ENCODE measurements at regions not wholly inside any gene's neighbourhood (a gene's known extent, or its start where the extent isn't known, plus 50 kb on each side); places are given as distances from the start of the nearest gene placed in this dataset.
"Not testable (repeated sequence)": the region's sequence is repeated elsewhere in the genome, so short reads cannot be mapped to it uniquely, and the experiment has no call there.

DNA sequence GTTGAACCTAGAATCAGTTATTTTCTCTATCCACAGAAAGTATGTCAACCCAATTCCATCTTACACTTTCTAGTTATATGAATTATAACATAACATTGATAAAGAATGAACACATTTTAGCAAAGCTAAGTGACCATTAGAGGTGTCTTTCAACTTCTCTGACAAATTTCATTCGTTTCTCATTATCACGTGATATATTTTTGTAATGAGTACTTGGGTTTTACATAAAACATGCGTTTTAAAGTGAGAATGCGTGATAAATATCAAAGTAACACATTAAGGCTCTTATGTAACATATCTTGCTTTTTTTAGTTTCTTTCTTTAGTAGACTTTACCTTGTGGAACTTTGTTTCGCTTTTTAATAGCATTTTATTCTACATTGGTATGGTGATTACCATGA lies 1715.1 kb upstream of the IGFBP7 start:
- Histone ChIP-seq H2BK5ac (ENCODE audit: insufficient read length, low read length) (no peak overlapping the region), H3K56ac (ENCODE audit: insufficient read length, low read depth, low read length) (no peak overlapping the region), H3K9ac (ENCODE audit: extremely low read depth, insufficient read length, low read length) (no peak overlapping the region), H3K14ac (ENCODE audit: insufficient read depth, low read length) (no peak overlapping the region), H3K27ac (ENCODE audit: insufficient read length, low read depth, low read length) (no peak overlapping the region), H3K79me1 (ENCODE audit: insufficient read depth, low read depth, low read length, poor library complexity, severe bottlenecking) (no peaks in the 10 kb centered on the region), H3K79me2 (ENCODE audit: insufficient read depth, low read length) (no peaks in the 10 kb centered on the region), H3K4me2 (ENCODE audit: insufficient read depth, insufficient read length, low read length) (no peak overlapping the region), H3K4me1 (ENCODE audit: insufficient read depth, low read length) (no peaks in the 10 kb centered on the region), H4K91ac (ENCODE audit: insufficient read length, low read depth, low read length) (no peak overlapping the region), H2BK120ac (ENCODE audit: low read depth, low read length, poor library complexity, severe bottlenecking) (no peak overlapping the region), H3T11ph (ENCODE audit: low read length) (no peak overlapping the region), H4K8ac (replicated peaks; ENCODE audit: insufficient read length, low read depth, low read length) (no peak overlapping the region), H3K27me3 (ENCODE audit: insufficient read depth, low read length) (no peaks in the 10 kb centered on the region), H2AFZ (ENCODE audit: low read length) (no peak overlapping the region), H4K20me1 (ENCODE audit: control insufficient read depth, insufficient read depth, insufficient read length) (no peaks in the 10 kb centered on the region), H3K23me2 (ENCODE audit: insufficient read length, low read depth, low read length, poor library complexity, severe bottlenecking) (no peaks in the 10 kb centered on the region), H2BK12ac (ENCODE audit: insufficient read length, low read depth, low read length) (no peak overlapping the region), H3K23ac (ENCODE audit: insufficient read length, low read depth, low read length) (no peak overlapping the region), H3K4ac (ENCODE audit: low read depth, low read length) (no peak overlapping the region), H2BK20ac (ENCODE audit: low read depth, low read length, poor library complexity, severe bottlenecking) (no peak overlapping the region), H2AK5ac (ENCODE audit: insufficient read length, low read length) (no peak overlapping the region), H2BK15ac (ENCODE audit: low read depth, low read length) (no peak overlapping the region), H4K5ac (ENCODE audit: insufficient read length, low read depth, low read length) (no peak overlapping the region), H3K18ac (ENCODE audit: insufficient read length, low read depth, low read length) (no peak overlapping the region), H3K9me3 (ENCODE audit: control insufficient read depth, low read depth, low read length) (no peaks in the 10 kb centered on the region)
- H3K4me1 Mint-ChIP-seq = peaks cover 0 to 3% of the 10 kb centered on the region in 2 experiments; a peak in 1 of 4 replicates
- TF ChIP-seq, protein P1, sequence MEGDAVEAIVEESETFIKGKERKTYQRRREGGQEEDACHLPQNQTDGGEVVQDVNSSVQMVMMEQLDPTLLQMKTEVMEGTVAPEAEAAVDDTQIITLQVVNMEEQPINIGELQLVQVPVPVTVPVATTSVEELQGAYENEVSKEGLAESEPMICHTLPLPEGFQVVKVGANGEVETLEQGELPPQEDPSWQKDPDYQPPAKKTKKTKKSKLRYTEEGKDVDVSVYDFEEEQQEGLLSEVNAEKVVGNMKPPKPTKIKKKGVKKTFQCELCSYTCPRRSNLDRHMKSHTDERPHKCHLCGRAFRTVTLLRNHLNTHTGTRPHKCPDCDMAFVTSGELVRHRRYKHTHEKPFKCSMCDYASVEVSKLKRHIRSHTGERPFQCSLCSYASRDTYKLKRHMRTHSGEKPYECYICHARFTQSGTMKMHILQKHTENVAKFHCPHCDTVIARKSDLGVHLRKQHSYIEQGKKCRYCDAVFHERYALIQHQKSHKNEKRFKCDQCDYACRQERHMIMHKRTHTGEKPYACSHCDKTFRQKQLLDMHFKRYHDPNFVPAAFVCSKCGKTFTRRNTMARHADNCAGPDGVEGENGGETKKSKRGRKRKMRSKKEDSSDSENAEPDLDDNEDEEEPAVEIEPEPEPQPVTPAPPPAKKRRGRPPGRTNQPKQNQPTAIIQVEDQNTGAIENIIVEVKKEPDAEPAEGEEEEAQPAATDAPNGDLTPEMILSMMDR (conservative IDR thresholded peaks at IDR 0.05) = no peak
- no peak overlapping the region for H3K27ac Mint-ChIP-seq
- H3K4me3 Mint-ChIP-seq = no peak overlapping the region
- H3K27me3 Mint-ChIP-seq (ENCODE audit: low read depth) = no peaks in the 10 kb centered on the region
- peaks cover 0 to 3% of the 10 kb centered on the region in 2 experiments; a peak in 2 of 5 replicates for H3K9me3 Mint-ChIP-seq
- no peak for DNase-seq
- no CpG with 5 or more reads among the region's 5 CpGs for WGBS (ENCODE audit: extremely low coverage, insufficient read length, low lambda C conversion rate)
- H3K36me3 Mint-ChIP-seq (ENCODE audit: insufficient read depth in 1 of 3, low read depth in 3 of 3) = peaks cover 0 to 14% (median 6%) of the 10 kb centered on the region in 3 experiments; a peak in 6 of 7 replicates

DNA sequence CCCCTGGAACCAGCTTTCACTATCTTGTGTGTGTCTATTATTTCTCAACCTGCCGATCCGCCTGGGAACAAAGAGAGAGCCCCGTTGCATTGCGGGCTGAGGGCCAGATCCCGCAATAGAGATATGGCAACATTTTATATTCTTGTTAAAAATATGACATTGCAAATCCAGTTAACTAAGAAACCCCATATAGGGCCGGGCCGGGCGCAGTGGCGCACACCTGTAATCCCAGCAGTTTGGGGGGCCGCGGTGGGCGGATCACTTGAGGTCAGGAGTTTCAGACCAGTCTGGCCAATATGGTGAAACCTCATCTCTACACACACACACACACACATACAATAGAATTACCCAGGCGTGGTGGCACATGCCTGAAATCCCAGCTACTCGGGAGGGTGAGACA lies 1708.4 kb upstream of the IGFBP7 start:
- H3K27me3 Mint-ChIP-seq (ENCODE audit: low read depth); H2AK5ac ChIP-seq (ENCODE audit: insufficient read length, low read length); H3K14ac ChIP-seq (ENCODE audit: insufficient read depth, low read length); H3K56ac ChIP-seq (ENCODE audit: insufficient read length, low read depth, low read length); H3K18ac ChIP-seq (ENCODE audit: insufficient read length, low read depth, low read length); H3K4ac ChIP-seq (ENCODE audit: low read depth, low read length); H2BK15ac ChIP-seq (ENCODE audit: low read depth, low read length); H2AFZ ChIP-seq (ENCODE audit: low read length); H3K9me3 ChIP-seq (ENCODE audit: control insufficient read depth, low read depth, low read length); H3K9ac ChIP-seq (ENCODE audit: extremely low read depth, insufficient read length, low read length); H3K27me3 ChIP-seq (ENCODE audit: insufficient read depth, low read length); H2BK12ac ChIP-seq (ENCODE audit: insufficient read length, low read depth, low read length); H3K79me2 ChIP-seq (ENCODE audit: insufficient read depth, low read length); H4K91ac ChIP-seq (ENCODE audit: insufficient read length, low read depth, low read length); H3K4me1 ChIP-seq (ENCODE audit: insufficient read depth, low read length); H2BK120ac ChIP-seq (ENCODE audit: low read depth, low read length, poor library complexity, severe bottlenecking); H3K9me3 Mint-ChIP-seq; DNase-seq; H3K4me2 ChIP-seq (ENCODE audit: insufficient read depth, insufficient read length, low read length); H3K27ac Mint-ChIP-seq; H3K4me3 Mint-ChIP-seq; H2BK20ac ChIP-seq (ENCODE audit: low read depth, low read length, poor library complexity, severe bottlenecking); H4K8ac ChIP-seq (replicated peaks; ENCODE audit: insufficient read length, low read depth, low read length); H3K4me1 Mint-ChIP-seq; H3K23ac ChIP-seq (ENCODE audit: insufficient read length, low read depth, low read length); H2BK5ac ChIP-seq (ENCODE audit: insufficient read length, low read length); H3K79me1 ChIP-seq (ENCODE audit: insufficient read depth, low read depth, low read length, poor library complexity, severe bottlenecking); H3K23me2 ChIP-seq (ENCODE audit: insufficient read length, low read depth, low read length, poor library complexity, severe bottlenecking); H4K5ac ChIP-seq (ENCODE audit: insufficient read length, low read depth, low read length); H3K27ac ChIP-seq (ENCODE audit: insufficient read length, low read depth, low read length); H3K36me3 Mint-ChIP-seq (ENCODE audit: insufficient read depth in 1 of 3, low read depth in 3 of 3); H4K20me1 ChIP-seq (ENCODE audit: control insufficient read depth, insufficient read depth, insufficient read length); H3T11ph ChIP-seq (ENCODE audit: low read length): not testable (repeated sequence)
- WGBS (ENCODE audit: extremely low coverage, insufficient read length, low lambda C conversion rate) = no CpG with 5 or more reads among the region's 14 CpGs
